Hepatocyte (in vitro differentiated cells): ENCODE measurements at regions not wholly inside any gene's neighbourhood (a gene's known extent, or its start where the extent isn't known, plus 50 kb on each side); places are given as distances from the start of the nearest gene placed in this dataset.

Experiments used
- CTCF ChIP-seq: fragments of 200-600 bp; sonication (generic); IDR thresholded peaks from 2 replicates; pipeline ENCODE4 v1.5.1; 2016; ENCODE audit warnings: antibody characterized with exemption, mild to moderate bottlenecking; ENCODE audit not compliant: poor library complexity
- EZH2 ChIP-seq: fragments of 200-600 bp; sonication (generic); IDR thresholded peaks from 2 replicates; pipeline ENCODE4 v1.6.1; 2016; ENCODE audit warnings: antibody characterized with exemption, mild to moderate bottlenecking, borderline replicate concordance
- EZH2phosphoT487 ChIP-seq: fragments of 200-600 bp; sonication (generic); IDR thresholded peaks from one replicate; pipeline ENCODE4 v1.6.1; 2018; ENCODE audit warnings: antibody characterized with exemption, mild to moderate bottlenecking, low read depth, moderate library complexity; ENCODE audit not compliant: unreplicated experiment, severe bottlenecking

- TF ChIP-seq CTCF = no peak
- no peak for TF ChIP-seq EZH2phosphoT487
- no peak for TF ChIP-seq EZH2
Observed at GRCh38 chr2:190815226-190815625, 65.4 kb upstream of the GLS start.
